C4-2B (cell line): ENCODE measurements at regions not wholly inside any gene's neighbourhood (a gene's known extent, or its start where the extent isn't known, plus 50 kb on each side); places are given as distances from the start of the nearest gene placed in this dataset.

Source experiments
- CTCF ChIP-seq: fragments of 450-650 bp; conservative IDR thresholded peaks from 2 replicates; pipeline ENCODE4 v1.5.1; 2017; ENCODE audit warnings: mild to moderate bottlenecking
- ZFX ChIP-seq: fragments of 450-650 bp; IDR thresholded peaks from 2 replicates; pipeline ENCODE4 v1.6.1; 2017

- TF ChIP-seq CTCF (no peak), ZFX (no peak)
These were observed 128.6 kb upstream of the SVIL start for GRCh38 chr10:29763396-29763795.
